ENCODE measurements at regions not wholly inside any gene's neighbourhood (a gene's known extent, or its start where the extent isn't known, plus 50 kb on each side); places are given as distances from the start of the nearest gene placed in this dataset.

- DNase-seq, result no peak
- H3K36me3 ChIP-seq (ENCODE audit: low read depth), result no peaks in the 10 kb centered on the region
- peaks cover 15% of the 10 kb centered on the region for H3F3A ChIP-seq (ENCODE audit: insufficient read depth, low read depth)
- no peaks in the 10 kb centered on the region for H3K9me2 ChIP-seq (ENCODE audit: insufficient read depth)
- H3K4me2 ChIP-seq, result peak overlapping the region; percentile 43; the same call in 1 of the 2 replicates
- H3K9me3 ChIP-seq (ENCODE audit: insufficient read depth, low read depth), result no peaks in the 10 kb centered on the region
- CTCF ChIA-PET, result no interaction called here
- TF ChIP-seq CTCF (conservative IDR thresholded peaks at IDR 0.05) (no peak), EZH2 (IDR thresholded peaks at IDR 0.05; ENCODE audit: low read depth) (no peak)
- intact Hi-C loops (cut with micrococcal nuclease; ENCODE audit: unreplicated experiment), result no loop called here
- H2AFZ ChIP-seq, result peak overlapping the region; percentile 13; the same call in 1 of the 2 replicates
- H3K27ac ChIP-seq, result peak overlapping the region; percentile 95
- no peaks in the 10 kb centered on the region for H4K20me1 ChIP-seq (ENCODE audit: insufficient read depth)
- BruUV-seq (replicated peaks), result no TSS peak
- peaks cover 39% of the 10 kb centered on the region for H3K4me1 ChIP-seq (replicated peaks; ENCODE audit: insufficient read depth)
- no peaks in the 10 kb centered on the region for H3K79me2 ChIP-seq (ENCODE audit: low read depth)
- no peaks in the 10 kb centered on the region for H3K27me3 ChIP-seq (ENCODE audit: insufficient read depth, low read depth)
- POLR2A ChIA-PET (ENCODE audit: unreplicated experiment), result no interaction called here
- no peak overlapping the region for H3K4me3 ChIP-seq
Measured at GRCh38 chr13:51525567-51526167, 58.6 kb upstream of the WDFY2 start.

- ChIA-PET CTCF (no interaction called here), POLR2A (ENCODE audit: unreplicated experiment) (no interaction called here)
- Histone ChIP-seq H3F3A (ENCODE audit: insufficient read depth, low read depth) (peaks cover 10% of the 10 kb centered on the region; the same call in 1 of the 2 replicates), H3K27ac (no peak overlapping the region), H3K4me1 (replicated peaks; ENCODE audit: insufficient read depth) (peaks cover 34% of the 10 kb centered on the region), H3K36me3 (ENCODE audit: low read depth) (no peaks in the 10 kb centered on the region), H3K27me3 (ENCODE audit: insufficient read depth, low read depth) (no peaks in the 10 kb centered on the region), H3K4me2 (no peak overlapping the region; the same call in 1 of the 2 replicates), H3K79me2 (ENCODE audit: low read depth) (no peaks in the 10 kb centered on the region), H3K4me3 (no peak overlapping the region), H3K9me2 (ENCODE audit: insufficient read depth) (no peaks in the 10 kb centered on the region), H2AFZ (no peak overlapping the region), H3K9me3 (ENCODE audit: insufficient read depth, low read depth) (no peaks in the 10 kb centered on the region; the same call in 1 of the 2 replicates), H4K20me1 (ENCODE audit: insufficient read depth) (no peaks in the 10 kb centered on the region)
- TF ChIP-seq EZH2 (IDR thresholded peaks at IDR 0.05; ENCODE audit: low read depth) (no peak), CTCF (conservative IDR thresholded peaks at IDR 0.05) (no peak)
- no peak for DNase-seq
- no TSS peak for BruUV-seq (replicated peaks)
- intact Hi-C loops (cut with micrococcal nuclease; ENCODE audit: unreplicated experiment), result no loop called here
Measured at GRCh38 chr13:51526202-51526601, 58.1 kb upstream of the WDFY2 start.

- TF ChIP-seq EZH2 (IDR thresholded peaks at IDR 0.05; ENCODE audit: low read depth), result no peak
- no peak for TF ChIP-seq CTCF (conservative IDR thresholded peaks at IDR 0.05)
- POLR2A ChIA-PET (ENCODE audit: unreplicated experiment), result no interaction called here
- CTCF ChIA-PET, result no interaction called here
- Histone ChIP-seq H3K4me3 (no peak overlapping the region), H3K36me3 (ENCODE audit: low read depth) (no peaks in the 10 kb centered on the region), H3K9me2 (ENCODE audit: insufficient read depth) (no peaks in the 10 kb centered on the region), H3K4me2 (no peak overlapping the region), H3K4me1 (replicated peaks; ENCODE audit: insufficient read depth) (no peaks in the 10 kb centered on the region), H3K9me3 (ENCODE audit: insufficient read depth, low read depth) (no peaks in the 10 kb centered on the region; the same call in 1 of the 2 replicates), H3K27ac (no peak overlapping the region), H3K79me2 (ENCODE audit: low read depth) (no peaks in the 10 kb centered on the region), H3K27me3 (ENCODE audit: insufficient read depth, low read depth) (no peaks in the 10 kb centered on the region), H4K20me1 (ENCODE audit: insufficient read depth) (no peaks in the 10 kb centered on the region), H2AFZ (no peak overlapping the region), H3F3A (ENCODE audit: insufficient read depth, low read depth) (0 out of 2 replicates have a peak, but pooled peaks cover 4% of the 10 kb centered on the region)
- intact Hi-C loops (cut with micrococcal nuclease; ENCODE audit: unreplicated experiment), result no loop called here
- BruUV-seq (replicated peaks), result no TSS peak
- DNase-seq, result no peak
Measured at GRCh38 chr13:51532736-51533197, 51.5 kb upstream of the WDFY2 start.
